Brain microvascular endothelial cell (primary cell): ENCODE measurements at regions not wholly inside any gene's neighbourhood (a gene's known extent, or its start where the extent isn't known, plus 50 kb on each side); places are given as distances from the start of the nearest gene placed in this dataset.

ENCODE experiments used
- DNase-seq: peaks from one replicate; pipeline ENCODE4 v3.0.0-alpha.2; 2020
- H3K27ac ChIP-seq: fragments of 250-450 bp; sonication (Bioruptor Pico); 2 replicates; pipeline ENCODE4 v1.5.1; 2020; ENCODE audit warnings: mild to moderate bottlenecking, moderate library complexity
- H3K27me3 ChIP-seq: fragments of 250-450 bp; sonication (Bioruptor Pico); replicated peaks from 2 replicates; pipeline ENCODE4 v1.5.1; 2020; ENCODE audit warnings: mild to moderate bottlenecking
- H3K36me3 ChIP-seq: fragments of 250-450 bp; sonication (Bioruptor Pico); replicated peaks from 2 replicates; pipeline ENCODE4 v1.5.1; 2020; ENCODE audit warnings: mild to moderate bottlenecking
- H3K4me3 ChIP-seq: 2 replicates; pipeline ENCODE4 v1.5.1; 2011; ENCODE audit warnings: low read depth, mild to moderate bottlenecking, control low read depth, low read length, moderate library complexity
- CTCF ChIP-seq: IDR thresholded peaks from 2 replicates; pipeline ENCODE4 v1.5.1; 2011; ENCODE audit warnings: low read depth, mild to moderate bottlenecking, moderate library complexity, low read length, control low read depth, inconsistent platforms; ENCODE audit errors: missing control alignments
- in situ Hi-C: cut with HindIII; loops from 2 replicates; pipeline ENCODE4 v1.10.0; 2017; ENCODE audit warnings: low sequenced_read_pairs, low pct_ligation_motif_present

GRCh38 chr11:130710497-130711012 is 205.7 kb downstream of the SNX19 start:
- Histone ChIP-seq H3K4me3 (no peak overlapping the region), H3K36me3 (no peaks in the 10 kb centered on the region), H3K27ac (no peak overlapping the region), H3K27me3 (no peaks in the 10 kb centered on the region)
- in situ Hi-C loops, result no loop called here
- TF ChIP-seq CTCF, result no peak
- peak; percentile 71 for DNase-seq

DNA sequence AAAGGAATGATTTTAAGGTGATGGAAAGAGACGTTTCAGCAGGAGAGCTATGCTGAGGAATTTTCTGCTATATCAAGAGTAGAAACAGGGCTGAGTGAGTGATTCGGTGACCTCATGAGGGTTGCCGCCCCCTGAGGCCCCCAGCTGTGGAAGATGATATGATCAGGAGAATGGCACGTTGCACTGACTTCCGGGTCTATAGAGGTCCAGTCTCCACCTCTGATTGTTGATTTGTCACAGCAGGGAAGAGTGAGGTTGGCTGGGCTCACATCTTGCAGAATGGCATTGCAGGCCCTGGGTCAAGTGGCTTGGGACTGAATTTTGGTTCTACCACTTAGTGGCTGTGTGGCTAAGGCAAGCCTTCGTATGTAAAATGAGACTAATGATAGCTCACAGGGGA is 205.1 kb downstream of the SNX19 start:
- Histone ChIP-seq H3K27me3 (no peaks in the 10 kb centered on the region), H3K27ac (no peak overlapping the region), H3K36me3 (no peaks in the 10 kb centered on the region), H3K4me3 (no peak overlapping the region)
- DNase-seq, result peak; percentile 57
- no peak for TF ChIP-seq CTCF
- in situ Hi-C loops, result no loop called here

- H3K4me3 ChIP-seq, result no peak overlapping the region
- H3K27me3 ChIP-seq, result no peaks in the 10 kb centered on the region
- no peak for DNase-seq
- H3K36me3 ChIP-seq, result no peaks in the 10 kb centered on the region
- H3K27ac ChIP-seq, result no peak overlapping the region
- TF ChIP-seq CTCF, result no peak
- in situ Hi-C loops, result no loop called here
Measured at GRCh38 chr11:130712480-130712879, 203.8 kb downstream of the SNX19 start.

DNA sequence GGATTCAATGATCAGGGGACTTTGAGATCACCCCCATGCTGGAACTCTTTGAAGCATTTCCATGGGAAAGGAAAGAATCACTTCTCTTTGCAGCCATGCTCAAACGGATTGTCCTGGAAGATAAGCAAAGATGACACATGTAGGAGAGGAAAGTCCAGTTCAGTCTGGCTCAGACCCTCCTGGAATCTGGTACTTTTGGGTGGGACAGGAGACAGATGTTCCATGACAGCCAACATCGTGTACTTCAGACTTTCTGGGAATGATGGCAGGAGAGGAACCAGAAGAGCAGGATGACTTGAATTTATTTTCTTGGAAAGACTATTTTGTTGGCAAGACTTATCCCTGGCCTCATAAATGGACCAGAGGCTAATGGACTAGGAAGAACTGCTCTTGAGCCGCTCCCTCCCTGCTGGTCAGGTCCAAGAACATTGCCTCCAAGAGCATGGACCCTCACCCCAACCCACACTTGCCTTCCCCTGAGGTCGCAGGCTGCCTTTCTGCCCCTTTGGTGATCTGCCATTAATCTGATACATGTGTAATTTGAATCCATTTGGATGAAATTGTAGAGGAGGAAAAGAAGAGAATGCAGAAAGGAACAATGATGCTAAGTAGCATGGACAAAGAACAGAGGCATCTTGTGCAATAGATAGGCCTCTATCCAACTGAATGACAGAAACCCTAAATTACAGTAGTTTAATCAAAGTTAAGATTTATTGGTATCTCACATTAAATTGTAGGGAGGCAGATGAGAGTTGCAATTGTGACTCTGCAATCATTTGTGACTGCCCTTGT is 201.0 kb downstream of the SNX19 start:
- in situ Hi-C loops, result no loop called here
- no peak for TF ChIP-seq CTCF

GRCh38 chr11:130715877-130716220 is 200.4 kb downstream of the SNX19 start:
- H3K27ac ChIP-seq, result no peak overlapping the region
- no peak overlapping the region for H3K4me3 ChIP-seq
- no peak for TF ChIP-seq CTCF
- no peak for DNase-seq
- H3K27me3 ChIP-seq, result no peaks in the 10 kb centered on the region
- in situ Hi-C loops, result no loop called here
- H3K36me3 ChIP-seq, result no peaks in the 10 kb centered on the region

More for the DNA sequence above, 201.0 kb downstream of the SNX19 start:
- Histone ChIP-seq H3K4me3 (no peak overlapping the region), H3K27ac (no peak overlapping the region), H3K27me3 (no peaks in the 10 kb centered on the region), H3K36me3 (no peaks in the 10 kb centered on the region)
- DNase-seq, result no peak

DNA sequence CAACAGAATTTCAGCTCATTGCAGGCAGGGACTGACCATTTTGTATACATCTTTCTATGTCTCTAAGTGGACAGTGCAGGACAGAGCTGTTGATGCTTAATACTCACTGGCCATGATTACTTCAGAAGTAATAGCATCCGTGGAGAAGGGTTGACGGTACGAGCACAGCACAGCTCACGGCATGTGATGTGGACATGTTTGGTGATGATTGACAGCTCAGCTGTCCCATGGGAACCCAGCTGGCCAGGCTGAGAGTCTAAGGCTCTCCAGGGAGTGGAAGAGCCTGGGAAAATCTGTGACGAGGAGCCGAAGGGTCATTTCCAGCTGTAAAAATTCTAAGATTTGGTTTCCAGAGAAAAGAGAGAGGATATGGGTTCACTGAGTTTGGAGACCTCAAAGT is 198.2 kb downstream of the SNX19 start:
- peak; percentile 50 for DNase-seq
- Histone ChIP-seq H3K27ac (no peak overlapping the region), H3K4me3 (no peak overlapping the region), H3K27me3 (no peaks in the 10 kb centered on the region), H3K36me3 (no peaks in the 10 kb centered on the region)
- in situ Hi-C loops, result no loop called here
- no peak for TF ChIP-seq CTCF
